Astrocyte (in vitro differentiated cells and primary cell): ENCODE measurements at regions not wholly inside any gene's neighbourhood (a gene's known extent, or its start where the extent isn't known, plus 50 kb on each side); places are given as distances from the start of the nearest gene placed in this dataset.

ENCODE experiments used
- DNase-seq: peaks from one replicate; pipeline ENCODE4 v3.0.0-alpha.2; 2010; ENCODE audit warnings: low read depth
- FAIRE-seq: peaks from 2 replicates; lab custom pipeline; 2011; peaks lifted over from hg19 to GRCh38; lab: Jason Lieb, UNC
- H2AFZ ChIP-seq: 2 replicates; pipeline ENCODE4 v1.6.0; 2012; ENCODE audit warnings: low read depth, low read length, inconsistent platforms
- H3K27ac ChIP-seq: 2 replicates; pipeline ENCODE4 v1.5.1; 2011; ENCODE audit warnings: low read depth, low read length, inconsistent platforms
- H3K27me3 ChIP-seq: 2 replicates; pipeline ENCODE4 v1.6.0; 2011; ENCODE audit warnings: low read length, inconsistent platforms; ENCODE audit not compliant: insufficient read depth
- H3K36me3 ChIP-seq: 2 replicates; pipeline ENCODE4 v1.5.1; 2011; ENCODE audit warnings: low read length, inconsistent platforms; ENCODE audit not compliant: insufficient read depth
- H3K4me1 ChIP-seq: 2 replicates; pipeline ENCODE4 v1.5.1; 2011; ENCODE audit warnings: low read length, inconsistent platforms; ENCODE audit not compliant: insufficient read depth
- H3K4me2 ChIP-seq: 2 replicates; pipeline ENCODE4 v1.6.0; 2012; ENCODE audit warnings: low read length, inconsistent platforms
- H3K4me3 ChIP-seq: 2 replicates; pipeline ENCODE4 v1.5.1; 2011; ENCODE audit warnings: low read depth, mild to moderate bottlenecking, low read length, inconsistent platforms; ENCODE audit not compliant: insufficient read depth
- H3K79me2 ChIP-seq: 2 replicates; pipeline ENCODE4 v1.6.0; 2012; ENCODE audit warnings: mild to moderate bottlenecking, low read length, inconsistent platforms; ENCODE audit not compliant: insufficient read depth
- H3K9ac ChIP-seq: 2 replicates; pipeline ENCODE4 v1.6.0; 2012; ENCODE audit warnings: mild to moderate bottlenecking, low read length, inconsistent platforms
- H3K9me3 ChIP-seq: 2 replicates; pipeline ENCODE4 v1.5.1; 2012; ENCODE audit warnings: low read depth, mild to moderate bottlenecking, low read length, inconsistent platforms; ENCODE audit not compliant: insufficient read depth
- H4K20me1 ChIP-seq: 2 replicates; pipeline ENCODE4 v1.6.0; 2012; ENCODE audit warnings: low read length, inconsistent platforms; ENCODE audit not compliant: insufficient read depth
- H3K27ac Mint-ChIP-seq: one replicate; pipeline ENCODE4 v1.8.0; 2021; ENCODE audit warnings: mild to moderate bottlenecking, mixed read lengths; ENCODE audit not compliant: unreplicated experiment
- H3K27me3 Mint-ChIP-seq: one replicate; pipeline ENCODE4 v1.8.0; 2021; ENCODE audit warnings: low read depth, mixed read lengths; ENCODE audit not compliant: unreplicated experiment
- H3K36me3 Mint-ChIP-seq: one replicate; pipeline ENCODE4 v1.8.0; 2021; ENCODE audit warnings: low read depth, mixed read lengths; ENCODE audit not compliant: unreplicated experiment
- H3K4me1 Mint-ChIP-seq: one replicate; pipeline ENCODE4 v1.8.0; 2021; ENCODE audit warnings: low read depth, mixed read lengths; ENCODE audit not compliant: unreplicated experiment
- H3K4me3 Mint-ChIP-seq: one replicate; pipeline ENCODE4 v1.8.0; 2021; ENCODE audit warnings: mild to moderate bottlenecking, moderate library complexity, mixed read lengths; ENCODE audit not compliant: unreplicated experiment
- H3K9me3 Mint-ChIP-seq: one replicate; pipeline ENCODE4 v1.8.0; 2021; ENCODE audit warnings: mild to moderate bottlenecking, mixed read lengths; ENCODE audit not compliant: unreplicated experiment
- CTCF ChIP-seq: IDR thresholded peaks from 2 replicates; pipeline ENCODE4 v1.5.1; 2011; ENCODE audit warnings: low read depth, mild to moderate bottlenecking, inconsistent platforms, low read length, moderate library complexity; ENCODE audit not compliant: insufficient read depth
- EZH2 ChIP-seq: IDR thresholded peaks from 2 replicates; pipeline ENCODE4 v1.6.1; 2012; ENCODE audit warnings: mild to moderate bottlenecking, low read length, inconsistent platforms; ENCODE audit not compliant: insufficient read depth

- DNase-seq, result peak; percentile 6
- H4K20me1 ChIP-seq, result no peaks in the 10 kb centered on the region
- H2AFZ ChIP-seq, result no peak overlapping the region
- H3K4me3 ChIP-seq, result no peak overlapping the region
- TF ChIP-seq EZH2 (no peak), CTCF (no peak)
- no peaks in the 10 kb centered on the region for H3K79me2 ChIP-seq
- H3K27ac ChIP-seq, result no peak overlapping the region
- no peaks in the 10 kb centered on the region for H3K36me3 ChIP-seq
- Mint-ChIP-seq H3K27ac (no peak overlapping the region), H3K4me1 (peaks cover 5% of the 10 kb centered on the region), H3K27me3 (no peaks in the 10 kb centered on the region), H3K4me3 (no peak overlapping the region), H3K36me3 (no peaks in the 10 kb centered on the region), H3K9me3 (peaks cover 2% of the 10 kb centered on the region)
- no peak overlapping the region for H3K4me2 ChIP-seq
- H3K27me3 ChIP-seq, result no peaks in the 10 kb centered on the region
- H3K9ac ChIP-seq, result no peak overlapping the region
- no peaks in the 10 kb centered on the region for H3K9me3 ChIP-seq
- no peaks in the 10 kb centered on the region for H3K4me1 ChIP-seq
- no peak for FAIRE-seq
Observed at GRCh38 chr13:86846501-86846900, 824.7 kb upstream of the SLITRK5 start.

GRCh38 chr13:86848716-86849115 lies 822.5 kb upstream of the SLITRK5 start:
- no peaks in the 10 kb centered on the region for H3K27me3 ChIP-seq
- no peaks in the 10 kb centered on the region for H3K9me3 ChIP-seq
- Mint-ChIP-seq H3K4me1 (peaks cover 5% of the 10 kb centered on the region), H3K36me3 (no peaks in the 10 kb centered on the region), H3K9me3 (peaks cover 2% of the 10 kb centered on the region), H3K27me3 (no peaks in the 10 kb centered on the region), H3K4me3 (no peak overlapping the region), H3K27ac (no peak overlapping the region)
- H3K9ac ChIP-seq, result no peak overlapping the region
- DNase-seq (no peak), FAIRE-seq (no peak)
- no peak for TF ChIP-seq EZH2
- no peak for TF ChIP-seq CTCF
- no peak overlapping the region for H3K4me3 ChIP-seq
- no peak overlapping the region for H2AFZ ChIP-seq
- H4K20me1 ChIP-seq, result no peaks in the 10 kb centered on the region
- H3K27ac ChIP-seq, result no peak overlapping the region
- H3K79me2 ChIP-seq, result no peaks in the 10 kb centered on the region
- H3K36me3 ChIP-seq, result no peaks in the 10 kb centered on the region
- H3K4me2 ChIP-seq, result no peak overlapping the region
- no peaks in the 10 kb centered on the region for H3K4me1 ChIP-seq

- Histone ChIP-seq H3K27me3 (no peaks in the 10 kb centered on the region), H3K4me2 (no peak overlapping the region), H3K4me3 (no peak overlapping the region), H4K20me1 (no peaks in the 10 kb centered on the region), H2AFZ (no peak overlapping the region), H3K9me3 (no peaks in the 10 kb centered on the region), H3K79me2 (no peaks in the 10 kb centered on the region), H3K36me3 (no peaks in the 10 kb centered on the region), H3K9ac (no peak overlapping the region), H3K27ac (no peak overlapping the region), H3K4me1 (no peaks in the 10 kb centered on the region)
- no peaks in the 10 kb centered on the region for H3K27me3 Mint-ChIP-seq
- peaks cover 1% of the 10 kb centered on the region for H3K36me3 Mint-ChIP-seq
- FAIRE-seq (no peak), DNase-seq (peak; percentile 39)
- peak overlapping the region; percentile 53 for H3K27ac Mint-ChIP-seq
- TF ChIP-seq CTCF, result no peak
- TF ChIP-seq EZH2, result no peak
- no peak overlapping the region for H3K4me3 Mint-ChIP-seq
- no peaks in the 10 kb centered on the region for H3K4me1 Mint-ChIP-seq
- peaks cover 6% of the 10 kb centered on the region for H3K9me3 Mint-ChIP-seq
Observed at GRCh38 chr13:86856991-86857390, 814.2 kb upstream of the SLITRK5 start.
